GM04504 (cell line): ENCODE measurements at regions not wholly inside any gene's neighbourhood (a gene's known extent, or its start where the extent isn't known, plus 50 kb on each side); places are given as distances from the start of the nearest gene placed in this dataset.

Source experiments
- DNase-seq: peaks from one replicate; pipeline ENCODE4 v3.0.0-alpha.2; 2012; ENCODE audit warnings: low read depth

DNA sequence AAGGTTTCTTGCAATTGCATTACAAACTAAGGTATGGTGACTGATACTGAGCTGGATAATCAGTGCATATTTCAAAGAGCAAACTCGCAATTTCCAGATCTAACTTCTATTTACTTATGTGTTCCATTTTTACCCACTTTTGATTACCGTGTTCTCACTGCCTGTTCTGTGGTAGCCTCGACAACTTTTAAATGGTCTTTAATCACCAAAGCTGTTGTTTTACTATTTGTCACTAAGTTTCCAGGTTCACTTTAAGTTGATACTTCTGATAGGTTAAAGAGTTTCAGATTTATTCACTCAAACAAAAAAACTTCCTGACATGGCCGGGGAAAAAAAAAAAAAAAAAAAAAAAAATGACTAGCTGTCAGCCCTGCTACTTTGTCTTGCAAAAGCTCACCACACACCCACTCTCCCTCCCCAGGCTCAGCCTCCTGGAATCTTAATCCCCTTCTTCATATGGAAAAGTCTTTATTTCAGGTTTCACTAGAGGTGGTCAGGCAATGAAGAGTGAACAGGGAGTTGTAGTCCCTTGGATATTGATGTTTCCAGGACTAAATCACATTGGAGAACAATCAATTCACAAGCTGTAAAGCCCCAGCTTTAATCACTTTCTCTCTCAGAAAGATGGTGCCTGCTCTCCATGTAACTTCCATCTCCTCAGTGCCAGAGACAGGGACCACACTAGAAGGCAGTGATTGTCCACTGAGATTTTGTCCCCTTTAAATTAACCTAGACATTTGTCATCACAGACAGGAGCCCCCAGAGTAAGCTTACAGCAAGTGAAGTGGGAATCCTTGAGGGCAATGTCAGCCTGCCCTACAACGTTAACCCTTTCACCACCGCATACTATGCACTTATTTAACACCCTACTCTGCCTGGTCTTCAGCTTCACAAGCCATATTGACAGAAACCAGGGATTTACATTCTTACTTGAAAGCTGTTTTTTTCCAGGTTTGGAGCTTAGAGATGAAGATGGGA is 749.1 kb upstream of the SORCS1 start:
- DNase-seq = no peak

DNA sequence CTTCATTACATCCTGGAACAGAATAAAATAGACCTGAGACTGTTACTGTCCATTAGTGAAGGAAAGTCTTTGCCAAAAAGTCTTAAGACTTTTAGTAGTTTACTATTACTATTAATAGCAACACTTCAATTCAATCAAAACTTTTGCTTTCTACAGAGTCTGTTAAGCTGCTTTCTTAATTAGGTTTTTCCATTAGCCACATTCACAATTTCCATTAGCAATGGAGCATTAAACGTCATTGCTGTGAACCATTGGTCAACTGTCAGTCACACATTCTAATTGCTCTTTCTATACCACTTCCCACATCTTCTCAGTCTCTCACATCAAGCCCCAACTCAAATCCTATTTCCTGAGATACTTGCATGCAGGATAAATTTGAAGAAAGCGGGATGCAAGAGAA is 736.6 kb upstream of the SORCS1 start:
- no peak for DNase-seq

DNA sequence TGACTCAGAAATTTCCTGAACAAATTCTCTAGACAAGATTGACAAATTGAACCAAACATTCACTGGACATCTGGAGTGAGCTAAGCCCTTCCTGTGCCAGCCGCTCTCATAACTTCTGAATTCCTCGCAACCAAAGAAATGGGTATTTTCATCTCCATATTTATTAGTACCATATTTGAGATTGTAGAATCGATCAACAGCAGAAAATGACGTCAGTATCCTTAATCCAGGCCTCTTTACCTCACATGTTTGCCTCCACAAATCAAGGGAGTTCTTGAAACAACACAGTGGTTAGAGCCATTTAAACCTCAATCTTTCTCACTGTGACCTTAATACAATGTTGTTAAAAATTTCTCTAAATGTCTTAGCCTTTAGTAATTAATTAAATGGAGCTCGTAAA is 735.6 kb upstream of the SORCS1 start:
- DNase-seq = no peak

DNA sequence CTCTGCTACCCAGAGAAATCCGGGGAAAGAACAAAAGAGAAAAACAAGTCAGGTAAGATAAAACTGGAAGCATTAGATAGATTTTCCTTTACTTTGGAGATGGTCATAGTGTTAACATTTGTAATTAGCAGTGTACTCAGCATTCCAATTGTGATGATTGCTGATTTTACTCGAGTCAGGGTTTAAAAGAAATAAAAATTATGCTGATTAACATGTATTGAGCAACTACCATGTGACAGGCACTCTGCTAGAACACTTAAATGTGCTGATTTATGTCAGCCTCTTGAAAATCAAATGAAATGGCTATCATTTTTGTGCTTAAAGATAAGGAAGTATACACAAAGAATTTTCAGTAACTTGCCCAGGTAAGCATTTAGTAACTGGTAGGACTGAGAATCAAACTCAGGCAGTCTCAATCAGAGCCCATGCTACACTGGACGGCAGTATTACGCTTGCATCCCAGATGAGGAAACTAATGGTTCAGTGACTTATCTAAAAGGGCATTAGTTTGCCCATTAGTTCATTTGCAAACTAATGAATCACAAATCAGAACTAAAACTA is 735.1 kb upstream of the SORCS1 start:
- no peak for DNase-seq

DNA sequence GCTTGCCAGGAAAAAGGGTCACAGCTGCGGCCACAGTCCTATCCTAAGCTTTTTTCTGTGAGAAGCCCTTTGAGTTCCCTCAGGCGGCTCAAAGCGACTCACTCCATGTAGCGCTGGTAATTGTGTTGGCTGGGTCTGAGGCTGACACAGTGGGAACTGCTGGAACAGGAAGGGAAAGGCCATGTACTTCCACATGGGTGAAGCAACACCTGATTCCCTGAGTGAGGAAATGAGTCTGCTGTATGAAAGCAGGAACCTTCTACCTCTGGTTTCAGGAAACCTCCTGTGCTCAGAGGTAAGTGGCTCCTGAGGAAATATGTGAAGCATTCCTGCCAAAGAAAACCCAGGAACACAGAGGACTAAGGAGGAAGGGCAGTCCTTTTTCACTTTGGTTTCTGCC is 734.6 kb upstream of the SORCS1 start:
- no peak for DNase-seq

DNA sequence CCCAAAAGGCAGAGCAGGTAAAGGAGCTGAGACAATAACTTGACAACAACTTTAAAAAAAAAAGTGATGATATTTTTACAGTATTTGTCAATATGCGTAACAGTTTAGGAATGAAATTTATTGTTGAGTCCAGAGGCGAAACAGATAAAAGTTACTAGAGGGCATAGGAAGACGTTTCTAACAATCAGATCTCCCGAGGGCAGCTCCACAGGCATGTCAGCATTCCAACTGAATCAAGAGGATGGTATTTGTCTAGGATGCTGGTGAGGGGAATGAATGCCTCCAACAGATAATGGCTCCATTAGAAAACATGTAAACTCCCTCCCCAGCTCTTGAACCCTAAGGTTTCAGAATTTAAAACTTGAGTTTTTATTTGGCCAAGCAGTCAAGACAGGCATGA is 733.9 kb upstream of the SORCS1 start:
- no peak for DNase-seq

DNA sequence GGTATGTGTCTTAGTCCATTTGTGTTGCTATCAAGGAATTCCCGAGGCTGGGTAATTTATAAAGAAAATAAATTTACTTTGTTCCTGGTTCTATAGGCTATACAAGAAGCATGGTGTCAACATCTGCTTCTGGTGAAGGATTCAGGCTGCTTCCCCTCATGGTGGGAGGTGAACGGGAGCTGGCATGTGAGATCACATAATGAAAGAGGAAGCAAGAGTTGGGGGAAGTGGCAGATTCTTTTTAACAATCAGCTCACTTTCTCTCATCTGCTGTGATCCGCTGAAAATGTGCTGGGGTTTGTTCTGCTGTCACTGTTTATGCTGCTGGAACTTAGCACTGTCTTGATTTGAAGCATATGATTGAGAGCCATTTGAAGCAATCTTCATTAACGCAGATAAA is 730.0 kb upstream of the SORCS1 start:
- no peak for DNase-seq

DNA sequence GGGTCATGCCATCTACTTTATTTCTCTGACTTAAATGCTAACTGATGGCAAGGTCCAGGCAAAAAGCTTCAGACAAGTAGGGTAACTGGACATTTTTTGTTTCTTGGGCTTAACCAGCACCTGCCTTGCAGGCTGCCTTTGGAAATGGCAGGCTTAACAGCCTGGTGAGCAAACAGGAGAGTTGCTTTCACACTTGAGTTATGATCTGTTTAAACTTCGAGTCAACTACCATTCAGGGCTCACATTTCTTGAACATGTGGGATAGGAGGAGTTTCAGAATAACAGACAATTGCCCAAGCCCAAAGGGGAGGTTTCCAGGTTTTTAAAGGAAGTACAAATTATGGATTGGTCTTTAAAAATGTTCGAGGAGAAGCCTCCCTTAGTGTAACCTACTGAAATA is 724.6 kb upstream of the SORCS1 start:
- no peak for DNase-seq

DNA sequence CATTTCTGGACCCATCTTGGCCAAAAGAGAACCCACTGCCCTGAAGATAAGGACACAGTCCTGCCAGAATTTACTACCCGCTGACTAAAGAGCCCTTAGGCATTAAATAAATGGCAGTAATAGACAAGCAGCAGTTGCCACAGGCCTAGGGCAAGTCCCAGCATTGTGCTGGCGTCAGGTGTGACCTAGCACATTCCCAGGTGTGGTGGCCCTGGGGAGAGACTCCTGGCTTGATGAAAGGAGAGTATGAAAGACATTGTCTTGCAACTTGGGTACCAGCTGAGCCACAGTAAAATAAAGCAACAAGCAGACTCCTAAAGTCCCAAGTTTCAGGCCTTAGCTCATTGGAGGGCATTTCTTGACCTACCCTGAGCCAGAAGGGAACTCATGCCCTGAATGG is 715.7 kb upstream of the SORCS1 start:
- DNase-seq = no peak

DNA sequence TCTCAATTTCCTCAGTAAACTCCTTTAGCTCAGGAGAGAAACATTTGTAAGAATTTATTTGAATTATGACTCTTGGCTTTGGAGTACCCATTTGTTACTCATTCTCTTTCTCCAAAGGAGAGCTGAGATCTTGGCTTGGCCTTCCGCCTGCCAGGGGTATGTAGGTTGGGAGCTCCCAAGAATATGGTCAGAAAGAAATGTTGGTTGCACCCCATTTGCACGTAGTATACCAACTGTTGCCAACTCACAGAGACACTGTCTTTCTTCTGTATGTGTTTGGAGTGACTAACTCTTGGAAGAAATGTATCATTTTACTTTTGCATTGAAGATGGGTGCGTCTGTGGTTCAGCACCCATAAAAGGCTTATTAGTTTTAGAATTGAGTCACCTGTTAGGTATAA is 708.5 kb upstream of the SORCS1 start:
- no peak for DNase-seq

DNA sequence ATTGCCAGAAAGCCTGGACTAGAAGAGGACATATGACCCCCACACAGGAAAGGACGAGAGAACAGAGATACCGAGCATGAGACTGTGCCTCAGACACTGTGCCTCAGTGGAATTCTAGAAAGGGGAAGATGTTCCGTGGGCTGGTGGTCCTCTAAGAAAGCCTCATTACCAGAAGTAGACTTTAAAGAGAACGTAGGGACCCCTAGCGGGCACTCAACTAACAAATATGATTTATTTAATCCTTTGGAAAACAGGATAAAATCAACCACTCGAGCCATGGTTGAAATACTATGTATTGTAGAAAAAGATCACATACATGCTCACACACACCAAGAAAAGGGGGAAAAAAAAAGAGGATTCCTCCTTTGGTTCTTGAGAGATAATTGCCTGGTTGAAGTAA is 701.2 kb upstream of the SORCS1 start:
- DNase-seq = no peak

DNA sequence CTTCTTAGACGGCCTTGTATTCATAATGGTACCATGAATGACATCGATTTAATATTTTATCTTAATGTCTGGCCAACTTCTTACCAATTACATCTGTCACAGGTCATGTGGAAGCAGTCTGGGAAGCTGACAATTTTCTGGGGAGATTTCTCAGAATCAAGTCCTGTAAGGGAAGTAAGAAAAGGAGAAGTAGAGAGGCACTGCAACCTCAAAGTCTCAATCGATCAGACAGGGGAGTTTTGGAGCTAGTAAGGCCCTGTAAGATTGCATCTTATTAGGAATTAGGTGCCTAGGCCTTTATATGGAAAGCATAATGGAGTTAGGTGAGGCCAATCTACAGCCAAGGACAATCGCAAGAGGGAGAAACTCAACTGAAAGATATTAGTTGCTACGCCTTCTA is 694.6 kb upstream of the SORCS1 start:
- no peak for DNase-seq

DNA sequence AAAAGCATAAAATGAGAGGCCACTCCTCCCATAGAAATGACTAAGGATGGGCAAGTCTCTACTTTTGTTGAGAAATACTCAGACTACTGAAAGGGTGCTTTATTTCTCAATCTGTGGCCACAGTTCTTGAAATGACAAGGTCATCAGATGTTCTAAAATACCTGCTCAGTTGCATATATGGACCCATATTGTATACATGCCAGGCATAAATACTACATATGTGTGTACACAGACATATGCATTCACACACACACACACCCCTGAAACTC is 691.5 kb upstream of the SORCS1 start:
- DNase-seq = no peak

DNA sequence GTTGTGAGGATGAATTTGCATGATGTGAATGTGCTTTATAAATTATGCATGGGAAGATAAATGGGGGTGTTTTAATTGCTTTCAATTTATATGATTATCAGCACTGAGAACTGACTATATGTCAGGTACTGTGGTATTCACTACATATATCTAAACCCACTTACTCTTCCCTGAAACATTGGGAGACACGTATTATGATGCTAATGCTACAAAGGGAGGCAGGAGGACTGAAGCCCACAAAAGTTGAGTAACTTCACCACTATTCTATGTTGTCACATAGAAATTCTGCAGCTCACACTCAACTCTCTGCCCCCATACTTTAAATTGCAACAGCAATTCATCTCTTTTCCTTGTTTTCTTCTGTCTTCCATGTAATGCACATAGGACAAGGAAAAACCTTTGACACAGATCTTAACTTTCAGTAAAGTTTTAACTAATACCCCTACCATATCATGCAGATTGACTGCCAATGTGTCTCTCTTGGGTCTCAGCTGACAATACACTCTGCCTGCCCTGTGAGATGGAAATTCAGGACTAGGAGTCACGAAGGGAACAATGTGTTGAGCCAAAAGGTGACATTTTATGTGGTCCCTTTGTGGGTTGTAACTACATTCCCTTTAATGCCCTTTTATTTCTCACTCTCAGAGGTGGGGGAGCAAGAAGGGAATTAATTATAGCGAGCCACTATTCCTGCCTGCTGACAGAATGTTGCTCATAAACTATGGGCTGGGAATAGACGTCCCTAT is 691.0 kb upstream of the SORCS1 start:
- no peak for DNase-seq

DNA sequence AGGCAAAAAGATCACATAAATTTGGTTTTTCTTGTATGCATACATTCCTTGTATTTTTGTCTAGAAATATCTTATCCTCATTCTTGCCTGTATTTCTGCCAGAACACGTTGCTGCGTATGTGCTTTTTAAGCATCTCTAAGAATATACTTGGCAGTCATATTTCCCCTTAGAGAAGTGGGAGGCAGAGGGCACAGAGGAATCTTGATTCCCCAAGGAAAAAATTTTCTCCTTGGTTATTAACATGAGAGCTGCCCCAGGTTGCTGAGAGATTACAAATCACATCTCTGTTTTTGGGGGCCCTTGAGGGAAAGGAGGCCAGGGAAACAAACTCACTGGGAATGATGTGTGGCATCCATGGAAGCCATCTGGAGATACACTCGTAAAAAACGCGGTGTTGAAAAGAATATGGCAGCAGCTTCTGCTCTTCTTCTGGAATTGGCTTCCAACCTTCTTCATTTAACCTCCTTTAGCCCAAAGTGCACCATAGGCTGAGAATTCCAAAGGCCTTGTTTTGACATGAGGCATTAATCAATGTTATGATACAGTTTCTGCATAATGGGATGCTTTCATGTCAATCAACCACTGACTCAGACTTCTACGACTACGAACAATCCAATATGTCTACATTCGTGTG is 684.3 kb upstream of the SORCS1 start:
- no peak for DNase-seq

DNA sequence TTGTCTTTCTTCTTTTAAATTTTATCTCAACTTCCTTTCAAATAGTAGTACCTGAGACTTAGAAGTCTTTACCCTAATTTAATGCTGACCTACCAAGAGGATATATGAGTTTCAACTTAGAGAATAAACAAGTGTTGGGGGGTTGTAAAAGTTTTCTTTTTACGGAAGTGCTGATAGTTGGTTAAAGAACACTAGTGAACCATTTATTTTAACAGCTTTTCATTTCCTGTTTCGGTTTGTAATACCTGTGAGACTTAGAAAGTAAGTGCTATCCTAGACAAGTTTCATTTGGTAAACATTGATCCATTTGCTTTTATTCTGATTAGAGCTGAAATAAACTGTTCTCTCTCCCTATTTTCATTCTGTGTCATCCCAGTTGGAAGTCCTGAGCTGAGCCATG is 683.1 kb upstream of the SORCS1 start:
- DNase-seq = no peak

DNA sequence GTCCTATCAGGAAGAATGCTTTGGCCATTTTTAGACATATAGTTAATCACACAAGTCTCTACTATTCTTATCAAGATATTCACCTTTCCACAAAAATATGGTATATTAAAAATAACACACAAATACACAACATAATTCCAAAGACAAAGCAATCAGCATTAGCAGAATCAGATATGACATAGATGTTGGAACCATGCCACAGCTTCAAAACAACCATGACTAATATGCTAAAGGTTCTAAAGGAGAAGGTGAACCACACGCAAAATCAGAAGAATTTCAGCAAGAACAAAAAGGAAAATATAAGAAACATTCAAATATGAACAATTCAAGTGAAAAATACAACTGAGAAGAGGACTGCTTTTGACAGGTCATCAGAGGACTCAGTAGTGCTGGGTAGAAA is 670.2 kb upstream of the SORCS1 start:
- DNase-seq = no peak

DNA sequence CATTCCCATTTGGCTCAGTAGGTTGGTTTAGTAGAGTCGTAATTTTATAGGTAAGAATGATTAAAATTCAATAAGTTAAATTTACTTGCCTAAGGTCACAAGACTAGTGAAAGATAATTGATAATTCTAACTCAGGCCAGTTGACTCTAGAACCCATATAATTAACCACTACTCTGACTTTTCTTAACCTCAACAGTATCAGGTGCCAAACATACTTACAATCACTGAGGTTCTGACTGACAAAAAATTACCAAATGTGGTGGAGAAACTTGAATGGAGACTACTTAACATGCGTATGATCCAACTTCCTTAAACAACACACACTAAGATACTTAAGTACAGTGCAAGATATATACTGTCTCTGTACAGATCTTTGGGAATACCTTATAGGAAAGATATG is 667.3 kb upstream of the SORCS1 start:
- no peak for DNase-seq

DNA sequence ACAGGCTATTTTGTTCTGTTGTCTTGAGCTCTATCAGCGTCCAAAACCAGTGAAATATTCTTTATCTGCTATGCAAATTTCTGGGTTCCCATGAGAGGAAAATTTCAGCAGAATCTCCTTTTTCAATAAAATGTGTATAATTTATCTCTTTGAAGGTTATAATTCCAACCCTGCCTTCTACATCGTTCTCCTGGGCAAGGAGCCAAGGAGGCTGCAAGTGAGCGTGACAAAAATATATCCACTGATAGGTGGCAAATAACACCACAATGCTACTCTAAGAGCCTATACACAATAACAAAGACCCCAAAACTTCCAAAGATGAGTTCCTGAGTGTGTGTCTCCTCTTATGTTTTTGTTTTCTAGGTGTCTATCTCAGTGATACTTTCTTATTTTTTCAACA is 664.7 kb upstream of the SORCS1 start:
- no peak for DNase-seq

DNA sequence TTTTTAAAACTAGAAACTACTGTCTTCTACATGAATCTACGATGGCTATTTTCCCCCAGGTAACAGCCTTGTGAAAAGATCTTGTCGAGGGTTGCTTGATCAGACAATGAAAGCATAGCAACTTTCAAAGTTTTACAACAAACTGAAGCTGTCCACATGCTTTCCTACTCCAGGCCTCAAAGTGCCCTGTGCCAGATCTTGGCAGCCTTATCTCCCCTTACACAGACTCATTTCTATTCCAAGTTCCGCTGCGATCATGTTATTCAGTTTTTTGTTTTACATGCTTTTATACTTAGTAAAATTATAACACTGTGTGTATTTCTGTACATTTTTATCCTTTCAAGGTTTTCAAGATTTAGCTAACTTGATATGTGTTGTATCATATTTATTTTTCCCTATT is 661.7 kb upstream of the SORCS1 start:
- DNase-seq = no peak

DNA sequence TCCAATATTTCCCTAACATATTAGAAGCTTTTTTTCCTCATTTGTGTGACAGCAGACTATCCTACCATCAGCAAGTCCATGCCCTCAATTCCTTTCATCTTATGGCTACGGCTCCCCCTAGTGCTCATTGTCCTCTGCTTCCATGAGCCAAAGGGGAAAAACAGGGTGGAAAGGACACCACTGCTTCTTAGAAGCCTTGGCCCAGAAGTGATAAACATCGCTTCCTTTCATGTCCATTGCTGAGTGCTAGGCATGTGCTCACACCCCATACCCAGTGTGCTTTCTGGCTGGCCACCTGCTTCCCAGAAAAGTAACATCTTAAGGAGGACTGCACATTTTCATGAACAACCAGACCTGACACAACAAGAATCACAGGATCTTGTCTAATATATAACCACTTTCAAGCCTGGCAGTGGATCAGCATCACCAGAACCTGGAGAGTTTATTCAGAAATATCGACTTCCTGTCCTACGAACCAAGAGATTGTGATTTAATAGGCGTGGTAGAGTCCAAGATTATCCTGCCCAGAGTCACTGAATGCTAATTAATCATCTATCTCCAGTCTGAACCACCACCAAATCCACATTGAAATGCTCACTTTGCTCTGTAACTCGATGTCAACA is 650.5 kb upstream of the SORCS1 start:
- DNase-seq = peak; percentile 14

DNA sequence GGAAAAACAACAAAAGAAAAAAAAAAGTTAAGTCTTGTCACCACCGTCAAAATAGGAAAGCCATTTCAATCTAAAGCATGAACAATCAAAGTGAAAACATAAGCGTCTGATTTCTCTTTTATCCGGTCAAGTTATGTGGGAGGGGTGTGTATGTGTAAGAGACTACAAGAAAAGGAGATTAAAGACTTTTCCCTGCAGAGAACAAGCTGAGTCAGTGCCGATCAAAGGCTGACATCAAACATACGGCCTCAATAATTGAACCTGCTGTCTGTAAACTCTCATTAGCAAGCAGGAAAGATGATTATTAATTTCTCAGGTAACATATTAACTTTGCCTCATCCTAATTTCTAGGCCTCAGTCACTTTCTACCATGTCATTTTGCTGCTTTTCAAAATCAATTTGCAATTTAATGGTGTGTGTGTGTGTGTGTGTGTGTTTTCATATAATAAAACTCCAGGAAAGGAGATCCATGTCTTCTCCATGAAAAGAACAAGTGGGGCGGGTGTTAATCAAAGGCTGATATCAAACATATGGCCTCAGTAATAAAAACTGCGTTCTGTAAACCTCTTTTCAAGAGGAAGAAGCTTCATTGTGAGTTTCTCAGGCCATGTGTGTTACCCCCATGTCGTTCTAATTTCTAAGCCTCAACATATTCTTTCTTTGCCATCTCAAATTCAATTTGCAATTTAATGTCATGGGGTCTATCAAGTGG is 649.1 kb upstream of the SORCS1 start:
- no peak for DNase-seq
